GM19467 (cell line): ENCODE measurements at regions not wholly inside any gene's neighbourhood (a gene's known extent, or its start where the extent isn't known, plus 50 kb on each side); places are given as distances from the start of the nearest gene placed in this dataset.
"Not testable (repeated sequence)": the region's sequence is repeated elsewhere in the genome, so short reads cannot be mapped to it uniquely, and the experiment has no call there.

ENCODE experiments used
- ATAC-seq: cut with Tn5 transposase; IDR thresholded peaks from one replicate; pipeline ENCODE4 v1.9.1; 2021; ENCODE audit warnings: mild to moderate bottlenecking, moderate library complexity; ENCODE audit not compliant: unreplicated experiment

DNA sequence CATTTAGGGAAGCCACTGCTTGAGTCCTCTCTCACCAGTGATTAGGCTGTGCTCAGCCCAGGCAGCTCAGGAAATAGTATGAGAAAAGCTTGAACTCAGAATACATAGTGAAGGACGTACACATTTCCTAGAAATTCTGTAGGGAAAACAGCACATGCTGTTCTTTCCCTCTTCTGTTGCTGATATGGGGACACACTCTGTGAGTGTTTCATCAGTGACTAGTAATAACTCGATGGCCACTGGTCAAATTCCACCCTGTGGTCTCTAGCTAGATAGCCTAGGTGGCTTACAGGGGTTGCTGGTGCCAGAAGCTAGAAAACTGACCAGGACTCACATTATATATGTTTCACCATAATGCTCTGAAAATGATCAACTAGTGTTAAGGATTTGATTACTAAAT lies 259.8 kb upstream of the SOX4 start:
- ATAC-seq, result no peak

DNA sequence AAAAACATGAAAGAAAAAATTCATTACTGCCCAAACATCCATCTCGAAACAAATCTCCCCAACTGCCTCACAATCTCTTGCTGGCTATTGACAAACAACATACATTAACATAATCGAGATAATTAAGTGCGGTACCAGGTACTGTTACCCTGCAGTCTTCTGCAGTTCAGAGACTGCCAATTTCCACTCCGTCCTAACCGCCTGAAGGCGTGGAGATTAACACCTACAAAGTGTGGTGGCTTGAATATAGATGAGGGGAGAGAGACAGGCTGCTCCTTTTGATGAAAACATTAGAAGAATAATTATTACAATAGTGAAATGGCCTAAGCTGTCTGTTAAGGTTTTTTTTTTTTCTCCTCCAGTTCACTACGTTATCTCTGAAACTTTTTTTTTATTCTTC lies 258.9 kb upstream of the SOX4 start:
- no peak for ATAC-seq

DNA sequence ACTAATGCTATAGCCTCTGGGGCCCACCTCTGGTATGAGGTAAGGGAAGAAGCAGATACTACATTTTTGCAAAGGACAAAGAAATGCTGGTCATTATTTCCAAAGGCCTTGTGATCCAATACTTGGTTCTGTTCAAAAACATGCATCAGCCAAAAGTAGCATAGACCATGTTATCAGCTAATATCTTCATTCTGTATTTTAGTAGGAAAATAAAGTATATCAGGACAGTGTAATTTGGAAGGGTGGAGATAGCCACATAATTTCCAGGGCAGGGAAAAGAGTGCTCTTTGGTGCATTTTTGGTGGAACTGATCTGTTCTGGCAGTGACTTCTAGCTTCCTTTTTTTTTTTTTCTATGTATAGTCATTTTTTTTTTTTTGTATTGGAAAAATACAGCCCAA lies 258.0 kb upstream of the SOX4 start:
- ATAC-seq, result no peak

DNA sequence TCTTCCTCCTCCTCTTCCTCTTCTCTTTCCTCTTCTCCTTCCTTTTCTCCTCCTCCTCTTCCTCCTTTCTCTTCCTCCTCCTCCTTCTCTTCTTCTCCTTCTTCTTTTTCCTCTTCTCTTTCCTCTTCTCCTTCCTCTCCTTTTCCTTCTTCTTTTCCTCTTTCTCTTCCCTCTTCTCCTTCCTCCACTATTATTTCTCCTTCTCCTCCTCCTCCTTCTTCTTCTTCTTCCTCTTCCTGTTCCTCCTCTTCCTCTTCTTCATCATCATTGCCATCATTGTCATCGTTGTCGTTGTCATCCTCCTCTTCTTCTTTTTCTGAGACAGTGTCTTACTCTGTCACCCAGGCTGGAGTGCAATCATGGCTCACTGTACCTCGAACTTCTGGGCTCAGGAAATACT lies 256.3 kb upstream of the SOX4 start:
- no peak for ATAC-seq

DNA sequence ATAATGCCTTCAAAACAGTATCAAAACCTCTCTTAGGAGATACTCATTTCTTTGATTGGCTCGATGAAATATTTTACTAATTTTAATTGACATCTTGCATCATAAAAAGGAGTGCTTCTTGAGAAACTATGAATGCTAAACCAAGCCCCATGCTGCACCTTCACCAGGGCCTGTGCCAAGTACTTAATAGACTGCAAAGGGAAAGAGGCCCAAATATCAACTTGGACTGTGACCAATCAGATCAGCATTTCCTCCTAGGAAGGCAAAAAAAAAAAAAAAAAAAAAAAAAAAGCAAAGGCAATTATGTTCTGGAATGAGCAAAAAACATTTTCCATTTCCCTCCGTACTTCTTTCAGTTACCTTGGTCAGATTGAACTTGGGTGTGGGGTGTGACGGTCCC lies 253.0 kb upstream of the SOX4 start:
- no peak for ATAC-seq

DNA sequence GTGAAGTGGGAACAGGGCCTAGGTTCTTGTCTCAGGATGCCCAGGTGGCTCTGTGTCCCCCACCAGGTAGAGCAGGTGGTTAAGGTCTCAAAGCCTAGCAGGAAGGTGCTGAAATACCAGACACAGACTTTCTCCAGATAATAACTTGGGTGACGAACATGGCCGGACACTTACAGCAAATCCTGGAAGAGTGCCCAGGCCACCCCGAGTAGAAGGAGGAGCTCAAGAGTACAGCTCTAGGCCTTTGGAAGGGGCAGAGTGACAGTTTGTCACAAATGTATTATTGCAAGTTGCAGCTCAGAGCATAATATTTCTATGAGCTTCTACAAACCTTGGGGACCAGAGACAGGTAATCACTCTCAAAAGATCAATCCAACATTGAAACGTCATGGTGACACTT lies 251.6 kb upstream of the SOX4 start:
- no peak for ATAC-seq

DNA sequence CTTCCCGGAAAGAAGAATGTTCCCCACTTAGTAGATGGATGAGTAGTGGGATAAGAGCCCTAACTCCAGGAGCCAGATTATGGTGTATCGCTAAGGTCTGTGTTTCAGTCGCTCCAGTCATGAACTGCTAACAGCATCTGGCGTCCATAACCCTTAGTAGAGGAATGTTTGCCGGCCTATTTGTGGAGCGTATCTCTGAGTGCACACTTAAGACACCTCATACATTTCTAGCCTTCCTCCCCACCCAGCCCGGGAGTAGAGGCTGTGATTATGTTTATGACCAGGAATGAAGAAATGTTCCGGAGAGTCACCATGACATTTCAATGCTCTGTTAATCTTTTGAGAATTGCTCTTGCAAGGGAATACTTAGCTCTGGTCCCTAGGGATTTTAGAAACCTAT lies 251.1 kb upstream of the SOX4 start:
- no peak for ATAC-seq

DNA sequence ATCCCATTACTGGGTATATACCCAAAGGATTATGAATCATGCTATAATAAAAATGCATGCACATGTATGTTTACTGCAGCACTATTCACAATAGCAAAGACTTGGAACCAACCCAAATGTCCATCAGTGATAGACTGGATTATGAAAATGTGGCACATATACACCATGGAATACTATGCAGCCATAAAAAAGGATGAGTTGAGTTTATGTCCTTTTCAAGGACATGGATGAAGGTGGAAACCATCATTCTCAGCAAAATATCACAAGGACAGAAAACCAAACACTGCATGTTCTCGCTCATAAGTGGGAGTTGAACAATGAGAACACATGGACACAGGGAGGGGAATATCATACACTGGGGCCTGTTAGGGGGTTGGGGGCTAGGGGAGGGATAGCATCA lies 247.8 kb upstream of the SOX4 start:
- not testable (repeated sequence) for ATAC-seq

DNA sequence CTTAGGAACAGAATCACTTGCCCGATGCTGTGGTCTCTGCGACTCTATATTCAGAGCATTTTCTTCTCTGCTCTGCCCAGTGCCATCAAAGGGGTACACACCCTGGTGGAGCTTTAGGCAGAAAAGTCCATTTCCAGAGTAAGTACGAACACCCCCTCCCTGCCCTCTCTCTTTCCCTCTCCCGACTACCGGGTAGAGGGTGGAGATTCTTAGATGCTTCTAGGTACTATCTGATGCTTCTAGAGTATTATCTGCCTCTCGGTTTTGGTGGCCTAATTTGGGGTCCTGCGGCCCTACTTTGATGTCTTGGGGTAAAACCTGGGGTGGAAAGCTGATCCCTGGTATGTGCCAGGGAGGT lies 245.4 kb upstream of the SOX4 start:
- ATAC-seq, result no peak

DNA sequence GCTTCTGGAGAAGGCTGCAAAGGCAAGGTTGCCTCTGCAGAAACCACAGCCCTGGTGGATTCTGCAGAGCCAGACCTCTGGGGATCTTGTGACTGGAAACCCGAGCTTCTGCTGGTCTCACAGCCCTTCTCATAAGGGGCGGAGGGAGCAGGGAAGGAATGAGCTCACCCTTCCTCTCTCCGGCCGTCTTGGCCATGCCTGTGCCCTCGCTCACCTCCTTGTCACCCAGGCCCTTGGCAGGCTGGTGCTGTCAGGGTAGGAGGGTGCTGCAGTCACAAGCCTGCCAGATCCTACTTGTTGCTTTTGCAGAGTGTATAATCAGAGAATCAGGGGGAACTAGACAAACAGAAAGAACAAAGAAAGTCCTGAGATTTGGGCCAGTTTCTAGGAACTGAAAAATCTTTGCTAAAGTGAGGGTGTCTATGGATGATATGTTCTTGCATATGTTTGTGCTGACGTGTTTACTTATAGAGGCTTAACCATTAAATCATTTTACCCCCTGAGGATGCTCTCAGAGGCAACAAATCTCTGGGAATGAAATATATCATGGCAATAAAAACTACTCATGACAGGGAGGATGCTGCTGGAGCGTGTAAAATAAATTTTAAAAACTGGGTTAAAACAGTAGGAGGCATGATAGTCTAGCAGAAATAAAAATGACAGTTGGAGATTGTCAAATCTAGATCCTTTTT lies 244.9 kb upstream of the SOX4 start:
- no peak for ATAC-seq

DNA sequence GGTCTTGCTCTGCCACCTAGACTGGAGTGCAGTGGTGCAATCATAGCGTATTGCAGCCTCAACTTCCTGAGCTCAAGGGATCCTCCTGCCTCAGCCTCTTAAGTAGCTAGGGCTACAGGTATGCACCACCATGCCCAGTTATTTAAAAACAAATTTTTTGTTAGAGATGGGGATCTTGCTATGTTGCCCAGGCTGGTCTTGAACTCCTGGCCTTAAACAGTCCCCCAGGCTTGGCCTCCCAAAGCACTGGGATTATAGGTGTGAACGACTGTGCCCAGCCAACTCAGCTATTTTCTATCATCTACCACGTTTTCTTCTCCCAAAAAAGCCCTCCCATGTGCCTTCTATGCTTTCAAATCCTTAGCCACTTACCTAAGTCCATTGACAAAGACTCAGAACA lies 243.7 kb upstream of the SOX4 start:
- no peak for ATAC-seq

DNA sequence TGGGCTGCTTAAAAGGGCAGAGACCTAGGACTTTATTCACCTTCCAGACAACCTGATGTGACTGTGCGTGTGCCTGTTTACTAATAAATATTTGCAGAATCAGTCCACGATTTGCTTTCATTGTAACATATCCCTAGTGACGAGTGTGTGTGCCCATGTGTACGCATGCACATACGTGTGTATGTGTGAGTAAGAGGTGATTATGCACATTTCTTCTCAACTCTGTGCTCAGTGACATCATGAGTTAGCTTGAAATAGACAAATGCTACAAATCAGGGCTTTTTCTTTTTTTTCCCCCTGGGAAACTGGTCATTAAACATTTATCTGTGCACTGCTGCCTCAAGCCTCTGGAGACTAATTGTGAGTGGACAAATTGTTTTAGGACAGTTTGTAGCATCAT lies 242.6 kb upstream of the SOX4 start:
- no peak for ATAC-seq

DNA sequence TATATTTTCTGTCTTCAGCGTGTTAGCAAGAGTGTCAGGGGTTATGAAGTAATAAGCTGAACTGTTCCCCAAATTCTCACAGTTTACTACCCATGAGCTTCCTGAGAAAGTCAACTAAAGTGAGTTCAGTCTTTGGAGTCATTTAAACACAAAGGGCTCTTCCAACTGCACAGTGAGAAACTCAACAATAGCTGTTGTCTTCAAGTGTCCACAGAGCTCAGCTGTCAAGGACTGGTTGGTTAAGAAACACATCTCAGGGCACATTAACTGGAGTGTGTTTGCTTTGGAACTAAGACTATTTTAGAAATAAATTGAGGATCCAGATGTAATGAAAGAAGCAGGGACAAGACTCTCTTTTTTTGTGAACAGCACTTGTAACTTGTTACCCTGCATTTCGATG lies 241.4 kb upstream of the SOX4 start:
- ATAC-seq, result no peak

DNA sequence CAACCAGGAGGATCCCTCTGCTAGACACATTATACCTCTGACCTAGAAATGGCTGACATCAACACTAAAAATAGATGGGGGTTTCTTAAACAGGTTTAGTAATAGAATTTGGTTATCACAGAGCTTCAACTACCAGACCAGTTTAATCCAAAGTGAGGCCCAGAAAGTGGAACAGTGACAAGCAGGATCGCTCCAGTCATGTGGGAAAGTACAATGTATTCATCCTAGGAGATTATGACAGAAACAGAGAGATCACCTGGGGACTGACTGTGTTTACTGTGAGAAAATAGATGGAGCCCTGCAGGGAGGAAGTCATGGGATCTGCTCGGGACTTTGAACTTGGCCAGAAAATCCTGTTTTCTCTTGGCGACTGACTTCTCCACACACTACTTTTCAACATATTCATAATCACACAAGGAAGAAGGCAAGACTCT lies 238.7 kb upstream of the SOX4 start:
- no peak for ATAC-seq

DNA sequence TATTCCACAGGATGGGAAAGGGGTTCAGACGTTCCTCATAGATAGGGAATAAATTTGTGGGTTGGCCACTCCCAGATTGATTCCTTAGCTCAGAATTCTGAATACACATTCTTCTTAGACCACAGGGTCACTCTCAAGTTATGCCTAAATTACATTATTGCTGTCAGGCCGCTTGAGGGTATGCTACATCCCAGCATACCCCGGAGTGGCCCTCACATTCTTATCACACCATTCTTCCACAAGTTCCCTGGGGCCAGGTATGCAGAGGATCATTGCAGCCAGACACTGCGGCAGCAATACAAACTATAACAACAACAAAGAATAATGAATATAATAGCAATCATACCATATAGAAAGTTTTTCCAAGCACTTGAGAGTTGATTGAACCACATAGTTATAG lies 237.9 kb upstream of the SOX4 start:
- no peak for ATAC-seq

DNA sequence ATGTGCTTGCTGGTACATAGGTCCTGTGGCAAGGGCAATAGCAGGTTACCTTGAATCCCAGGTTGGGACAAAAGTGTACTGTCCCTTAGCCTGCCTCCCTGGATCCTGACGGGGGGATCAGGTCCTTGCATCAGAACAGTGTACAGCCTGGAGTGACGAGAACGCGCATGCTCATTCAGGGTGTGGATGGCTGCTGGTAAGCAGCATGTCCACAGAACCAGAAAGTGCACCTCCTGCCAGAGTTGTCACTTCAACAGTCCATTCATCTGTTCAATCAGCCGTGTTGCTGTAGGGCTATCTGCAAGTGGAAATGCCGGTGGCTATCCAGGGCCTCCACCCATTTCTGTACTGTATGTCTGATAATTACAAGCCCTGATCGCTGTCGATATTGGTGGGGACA lies 236.3 kb upstream of the SOX4 start:
- no peak for ATAC-seq

DNA sequence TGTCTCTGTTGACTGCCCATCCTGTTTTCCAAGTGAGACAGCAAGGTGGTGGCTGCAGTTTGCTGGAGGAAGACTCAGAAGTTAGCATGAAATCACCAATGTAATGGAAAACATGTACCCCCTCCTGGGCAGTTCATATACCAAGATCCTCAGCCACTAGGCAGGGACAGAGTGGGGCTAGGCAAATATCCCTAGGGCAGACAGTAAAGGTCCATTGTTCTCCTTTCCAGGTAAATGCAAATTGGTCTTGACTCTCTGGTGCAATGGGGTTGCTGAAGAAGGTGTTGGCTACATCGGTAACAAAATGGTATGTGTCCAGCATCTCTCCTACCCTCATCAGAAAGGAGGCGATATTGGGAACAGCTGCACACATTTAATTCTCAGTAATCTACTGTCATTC lies 233.6 kb upstream of the SOX4 start:
- no peak for ATAC-seq

DNA sequence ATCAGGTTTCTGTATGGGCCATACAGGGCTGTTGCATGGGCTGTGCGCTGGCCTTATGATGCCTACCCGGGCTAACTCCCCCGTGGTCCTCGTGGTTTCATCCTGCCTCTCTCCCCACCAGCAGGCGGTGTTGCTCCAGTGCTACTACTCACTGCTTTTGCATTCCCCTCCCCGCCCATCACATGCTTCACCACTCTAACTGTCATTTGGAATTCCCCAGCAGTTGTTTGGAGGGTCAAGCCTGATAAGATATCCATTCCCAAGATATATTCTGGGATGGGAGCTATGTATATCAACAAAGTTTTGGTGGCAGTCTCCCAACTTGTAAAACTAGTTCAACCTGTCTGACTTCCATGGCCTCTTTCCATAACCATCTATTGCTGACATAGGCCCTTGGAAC lies 233.2 kb upstream of the SOX4 start:
- ATAC-seq, result no peak

DNA sequence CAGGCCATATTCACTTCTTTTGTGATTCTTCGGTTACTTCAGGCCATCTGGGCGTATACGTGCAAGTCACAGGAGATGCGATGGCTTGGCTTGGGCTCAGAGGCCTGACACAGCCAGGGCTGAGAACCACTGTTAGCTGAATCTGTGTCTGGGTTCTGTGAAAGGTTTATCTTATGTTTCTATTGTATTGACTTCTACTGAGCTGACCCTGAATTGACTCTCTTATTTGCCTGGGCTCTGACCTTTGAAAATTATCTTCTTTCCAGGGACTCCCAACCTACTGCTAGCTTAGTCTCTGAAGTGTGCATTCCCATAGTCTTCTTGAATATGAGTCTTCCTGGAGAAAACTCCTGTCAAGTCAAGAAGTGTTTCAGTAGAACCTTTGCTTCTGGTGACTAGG lies 226.4 kb upstream of the SOX4 start:
- ATAC-seq, result no peak

DNA sequence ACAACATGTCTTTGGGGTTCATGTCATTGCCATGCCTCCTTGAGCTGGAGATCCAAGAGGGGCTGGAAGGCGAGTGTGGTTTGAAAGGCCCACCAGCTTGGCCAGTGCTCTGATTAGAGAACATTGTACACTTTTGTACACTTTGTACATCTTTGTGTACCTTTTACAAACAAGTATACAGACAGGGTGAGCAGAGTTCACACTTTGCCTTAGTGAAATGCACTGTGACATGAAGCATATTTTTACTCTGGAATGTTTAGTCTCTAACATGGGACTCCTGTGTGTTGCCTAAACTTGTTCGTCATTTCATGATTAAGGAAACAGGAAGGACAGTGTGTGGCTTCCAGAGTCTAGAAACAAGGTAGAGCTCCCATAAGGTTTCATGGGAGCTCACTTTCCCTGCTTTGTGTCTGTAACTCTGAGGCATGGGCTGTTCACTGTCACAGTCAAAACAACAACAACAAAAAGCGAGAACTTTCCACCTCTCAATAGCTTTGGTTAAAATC lies 225.8 kb upstream of the SOX4 start:
- ATAC-seq, result no peak

DNA sequence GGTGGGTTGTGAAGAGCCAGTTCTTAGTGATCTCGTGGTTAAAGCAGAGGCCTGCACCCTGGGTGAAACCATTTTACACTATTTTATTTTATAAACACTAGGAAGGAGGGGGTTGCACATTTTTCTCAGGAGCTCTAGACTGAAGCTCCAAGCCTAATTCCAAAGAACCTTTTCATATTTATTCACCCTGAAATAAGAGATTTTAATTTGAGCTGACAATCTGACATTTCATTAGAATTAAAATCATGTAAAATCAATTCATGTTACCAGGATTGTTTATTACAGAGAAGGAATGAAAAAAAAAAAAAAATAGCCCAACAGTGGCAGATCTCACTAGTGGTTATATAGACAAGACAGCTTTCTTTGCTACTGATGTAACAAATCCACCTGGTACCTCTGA lies 222.5 kb upstream of the SOX4 start:
- ATAC-seq, result no peak

DNA sequence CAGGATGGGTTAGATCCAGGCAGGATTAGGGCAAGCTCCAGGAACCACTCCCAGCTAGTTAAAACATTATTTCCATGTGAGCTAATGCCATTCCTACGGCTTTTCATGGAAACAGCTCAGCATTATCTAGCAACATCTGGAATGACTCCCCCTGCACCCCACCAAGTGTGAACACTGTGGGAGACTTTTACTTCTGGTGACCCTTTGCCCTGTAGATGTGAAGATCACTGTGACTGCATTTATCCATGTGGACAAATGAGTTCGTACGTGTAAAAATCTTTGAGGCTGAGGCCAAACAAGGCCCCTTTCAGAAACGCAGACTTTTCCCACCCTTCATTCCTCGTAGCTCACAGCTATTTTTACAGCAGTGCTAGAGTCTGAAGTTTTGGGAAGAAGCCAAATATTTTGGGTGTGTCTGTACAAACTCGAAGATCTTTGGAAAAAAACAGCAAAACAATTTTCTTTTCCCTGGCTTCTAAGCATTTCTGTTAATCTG lies 221.8 kb upstream of the SOX4 start:
- ATAC-seq, result no peak
